B cell (primary cell): ENCODE measurements at regions not wholly inside any gene's neighbourhood (a gene's known extent, or its start where the extent isn't known, plus 50 kb on each side); places are given as distances from the start of the nearest gene placed in this dataset.

Experiments
- EZH2 ChIP-seq: IDR thresholded peaks from 2 replicates; pipeline ENCODE4 v1.6.1; 2012; ENCODE audit warnings: borderline replicate concordance, low read depth, mild to moderate bottlenecking, moderate library complexity, low read length; ENCODE audit not compliant: insufficient read depth, poor library complexity, severe bottlenecking
- TF ChIP-seq, protein P1 (sequence below): fragments of 200-600 bp; IDR thresholded peaks from one replicate; pipeline ENCODE4 v1.8.0; 2022; ENCODE audit warnings: antibody characterized with exemption, mild to moderate bottlenecking

DNA sequence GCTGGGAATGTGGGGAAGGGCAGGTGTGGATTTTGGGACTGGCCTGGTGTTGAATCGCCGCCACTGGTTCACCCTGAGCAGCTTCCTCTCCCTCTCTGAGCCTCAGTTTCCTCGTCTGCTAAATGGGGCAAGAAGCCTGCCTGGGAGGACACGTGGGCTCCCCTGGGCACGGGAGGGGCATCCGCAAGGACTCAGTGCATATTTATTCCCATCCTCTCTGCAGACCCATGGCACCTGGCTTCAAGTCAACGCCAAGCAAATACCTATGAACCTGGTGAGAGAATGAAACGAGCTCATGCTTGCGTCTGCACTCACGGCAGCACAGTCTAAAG lies 234.4 kb downstream of the PTPRU start:
- TF ChIP-seq, protein P1, sequence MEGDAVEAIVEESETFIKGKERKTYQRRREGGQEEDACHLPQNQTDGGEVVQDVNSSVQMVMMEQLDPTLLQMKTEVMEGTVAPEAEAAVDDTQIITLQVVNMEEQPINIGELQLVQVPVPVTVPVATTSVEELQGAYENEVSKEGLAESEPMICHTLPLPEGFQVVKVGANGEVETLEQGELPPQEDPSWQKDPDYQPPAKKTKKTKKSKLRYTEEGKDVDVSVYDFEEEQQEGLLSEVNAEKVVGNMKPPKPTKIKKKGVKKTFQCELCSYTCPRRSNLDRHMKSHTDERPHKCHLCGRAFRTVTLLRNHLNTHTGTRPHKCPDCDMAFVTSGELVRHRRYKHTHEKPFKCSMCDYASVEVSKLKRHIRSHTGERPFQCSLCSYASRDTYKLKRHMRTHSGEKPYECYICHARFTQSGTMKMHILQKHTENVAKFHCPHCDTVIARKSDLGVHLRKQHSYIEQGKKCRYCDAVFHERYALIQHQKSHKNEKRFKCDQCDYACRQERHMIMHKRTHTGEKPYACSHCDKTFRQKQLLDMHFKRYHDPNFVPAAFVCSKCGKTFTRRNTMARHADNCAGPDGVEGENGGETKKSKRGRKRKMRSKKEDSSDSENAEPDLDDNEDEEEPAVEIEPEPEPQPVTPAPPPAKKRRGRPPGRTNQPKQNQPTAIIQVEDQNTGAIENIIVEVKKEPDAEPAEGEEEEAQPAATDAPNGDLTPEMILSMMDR, result no peak
- TF ChIP-seq EZH2, result no peak
